Loucy (cell line): ENCODE measurements at regions not wholly inside any gene's neighbourhood (a gene's known extent, or its start where the extent isn't known, plus 50 kb on each side); places are given as distances from the start of the nearest gene placed in this dataset.

Experiments
- H2AFZ ChIP-seq: fragments of 200-600 bp; sonication (generic); 2 replicates; pipeline ENCODE4 v1.6.0; 2016; ENCODE audit warnings: antibody characterized with exemption, mild to moderate bottlenecking, low read length, moderate library complexity
- H3F3A ChIP-seq: fragments of 200-600 bp; 2 replicates; pipeline ENCODE4 v1.6.0; 2016; ENCODE audit warnings: antibody characterized with exemption, low read depth, mild to moderate bottlenecking
- H3K27me3 ChIP-seq: fragments of 200-600 bp; sonication (generic); 2 replicates; pipeline ENCODE4 v1.6.1; 2014; ENCODE audit warnings: low read length, mild to moderate bottlenecking; ENCODE audit not compliant: insufficient read depth, poor library complexity, severe bottlenecking
- H3K36me3 ChIP-seq: fragments of 200-600 bp; sonication (generic); 2 replicates; pipeline ENCODE4 v1.6.1; 2016; ENCODE audit warnings: low read length; ENCODE audit not compliant: insufficient read depth
- H3K4me1 ChIP-seq: fragments of 200-600 bp; sonication (generic); 2 replicates; pipeline ENCODE4 v1.5.1; 2014; ENCODE audit warnings: low read length, mild to moderate bottlenecking; ENCODE audit not compliant: insufficient read depth, poor library complexity, severe bottlenecking
- H3K4me2 ChIP-seq: fragments of 200-600 bp; sonication (generic); 2 replicates; pipeline ENCODE4 v1.6.0; 2014; ENCODE audit warnings: antibody characterized with exemption, low read length, low read depth, mild to moderate bottlenecking; ENCODE audit not compliant: poor library complexity, severe bottlenecking
- H3K4me3 ChIP-seq: fragments of 200-600 bp; sonication (generic); 2 replicates; pipeline ENCODE4 v1.5.1; 2014; ENCODE audit warnings: low read length, mild to moderate bottlenecking, mixed read lengths; ENCODE audit not compliant: poor library complexity, severe bottlenecking
- H3K79me2 ChIP-seq: fragments of 200-600 bp; sonication (generic); 2 replicates; pipeline ENCODE4 v1.6.1; 2014; ENCODE audit warnings: low read length; ENCODE audit not compliant: insufficient read depth
- H3K9ac ChIP-seq: fragments of 200-600 bp; sonication (generic); 2 replicates; pipeline ENCODE4 v1.6.0; 2014; ENCODE audit warnings: mild to moderate bottlenecking, low read depth, low read length, moderate library complexity; ENCODE audit not compliant: poor library complexity, severe bottlenecking
- H3K9me2 ChIP-seq: fragments of 200-600 bp; sonication (generic); replicated peaks from 2 replicates; pipeline ENCODE4 v1.6.1; 2016; ENCODE audit warnings: low read depth, low read length, mixed read lengths
- H3K9me3 ChIP-seq: fragments of 200-600 bp; sonication (generic); 2 replicates; pipeline ENCODE4 v1.6.1; 2014; ENCODE audit warnings: mild to moderate bottlenecking, antibody characterized with exemption, low read length, low read depth; ENCODE audit not compliant: insufficient read depth
- H4K20me1 ChIP-seq: fragments of 200-600 bp; sonication (generic); 2 replicates; pipeline ENCODE4 v1.6.0; 2014; ENCODE audit warnings: antibody characterized with exemption, low read length, mild to moderate bottlenecking; ENCODE audit not compliant: insufficient read depth, poor library complexity, severe bottlenecking
- EZH2phosphoT487 ChIP-seq: fragments of 200-600 bp; IDR thresholded peaks from 2 replicates; pipeline ENCODE4 v1.6.1; 2018; ENCODE audit warnings: antibody characterized with exemption, mild to moderate bottlenecking, moderate library complexity, borderline replicate concordance
- TF ChIP-seq, protein P1 (sequence below): fragments of 200-600 bp; sonication (generic); conservative IDR thresholded peaks from 2 replicates; pipeline ENCODE4 v1.5.1; 2014; ENCODE audit warnings: mild to moderate bottlenecking, antibody characterized with exemption, low read length

DNA sequence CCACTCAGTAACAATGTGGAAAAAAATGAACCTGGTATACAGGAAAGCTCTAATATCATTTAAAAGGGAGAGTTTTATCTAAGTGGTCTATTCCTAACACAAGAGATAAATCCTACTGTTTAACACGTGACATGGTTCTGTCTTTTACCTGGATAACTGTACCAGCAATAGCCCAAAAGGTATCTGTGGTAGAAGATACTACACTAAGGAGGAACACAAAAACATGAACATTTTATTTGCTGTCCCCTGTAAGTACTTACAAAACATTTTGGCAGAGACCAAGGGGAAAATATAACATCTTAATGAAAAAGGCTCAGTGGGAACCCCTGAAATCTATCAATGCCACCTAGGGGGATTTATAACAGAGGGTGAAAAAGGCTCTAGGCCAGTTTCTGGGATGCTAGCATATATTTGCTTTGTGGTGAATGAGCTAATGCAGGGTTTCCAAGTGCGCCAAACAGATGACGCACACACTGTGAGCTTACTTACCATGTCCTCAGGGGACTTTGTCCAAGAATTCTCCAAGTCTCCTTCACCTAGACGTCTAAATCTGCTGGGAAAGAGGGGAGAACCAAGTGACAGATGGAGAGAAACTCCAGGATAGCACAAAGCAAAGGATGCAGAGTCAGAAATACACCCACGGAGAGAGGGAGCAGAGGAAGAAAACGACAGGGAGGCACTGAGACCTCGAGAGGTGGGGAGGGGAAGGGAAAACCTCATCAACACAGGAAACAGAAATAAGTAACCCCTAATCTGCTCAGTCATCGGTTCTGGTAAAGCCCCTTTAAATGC is 112.5 kb upstream of the PRNP start:
- no peaks in the 10 kb centered on the region for H3F3A ChIP-seq
- H3K79me2 ChIP-seq = no peaks in the 10 kb centered on the region
- H2AFZ ChIP-seq = no peak overlapping the region
- no peaks in the 10 kb centered on the region for H3K9me3 ChIP-seq
- TF ChIP-seq, protein P1, sequence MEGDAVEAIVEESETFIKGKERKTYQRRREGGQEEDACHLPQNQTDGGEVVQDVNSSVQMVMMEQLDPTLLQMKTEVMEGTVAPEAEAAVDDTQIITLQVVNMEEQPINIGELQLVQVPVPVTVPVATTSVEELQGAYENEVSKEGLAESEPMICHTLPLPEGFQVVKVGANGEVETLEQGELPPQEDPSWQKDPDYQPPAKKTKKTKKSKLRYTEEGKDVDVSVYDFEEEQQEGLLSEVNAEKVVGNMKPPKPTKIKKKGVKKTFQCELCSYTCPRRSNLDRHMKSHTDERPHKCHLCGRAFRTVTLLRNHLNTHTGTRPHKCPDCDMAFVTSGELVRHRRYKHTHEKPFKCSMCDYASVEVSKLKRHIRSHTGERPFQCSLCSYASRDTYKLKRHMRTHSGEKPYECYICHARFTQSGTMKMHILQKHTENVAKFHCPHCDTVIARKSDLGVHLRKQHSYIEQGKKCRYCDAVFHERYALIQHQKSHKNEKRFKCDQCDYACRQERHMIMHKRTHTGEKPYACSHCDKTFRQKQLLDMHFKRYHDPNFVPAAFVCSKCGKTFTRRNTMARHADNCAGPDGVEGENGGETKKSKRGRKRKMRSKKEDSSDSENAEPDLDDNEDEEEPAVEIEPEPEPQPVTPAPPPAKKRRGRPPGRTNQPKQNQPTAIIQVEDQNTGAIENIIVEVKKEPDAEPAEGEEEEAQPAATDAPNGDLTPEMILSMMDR = no peak
- TF ChIP-seq EZH2phosphoT487 = no peak
- H3K4me1 ChIP-seq = no peaks in the 10 kb centered on the region
- H4K20me1 ChIP-seq = no peaks in the 10 kb centered on the region
- no peak overlapping the region for H3K4me3 ChIP-seq
- H3K9ac ChIP-seq = no peak overlapping the region
- no peaks in the 10 kb centered on the region for H3K36me3 ChIP-seq
- no peaks in the 10 kb centered on the region for H3K9me2 ChIP-seq
- H3K27me3 ChIP-seq = no peaks in the 10 kb centered on the region
- H3K4me2 ChIP-seq = no peak overlapping the region

DNA sequence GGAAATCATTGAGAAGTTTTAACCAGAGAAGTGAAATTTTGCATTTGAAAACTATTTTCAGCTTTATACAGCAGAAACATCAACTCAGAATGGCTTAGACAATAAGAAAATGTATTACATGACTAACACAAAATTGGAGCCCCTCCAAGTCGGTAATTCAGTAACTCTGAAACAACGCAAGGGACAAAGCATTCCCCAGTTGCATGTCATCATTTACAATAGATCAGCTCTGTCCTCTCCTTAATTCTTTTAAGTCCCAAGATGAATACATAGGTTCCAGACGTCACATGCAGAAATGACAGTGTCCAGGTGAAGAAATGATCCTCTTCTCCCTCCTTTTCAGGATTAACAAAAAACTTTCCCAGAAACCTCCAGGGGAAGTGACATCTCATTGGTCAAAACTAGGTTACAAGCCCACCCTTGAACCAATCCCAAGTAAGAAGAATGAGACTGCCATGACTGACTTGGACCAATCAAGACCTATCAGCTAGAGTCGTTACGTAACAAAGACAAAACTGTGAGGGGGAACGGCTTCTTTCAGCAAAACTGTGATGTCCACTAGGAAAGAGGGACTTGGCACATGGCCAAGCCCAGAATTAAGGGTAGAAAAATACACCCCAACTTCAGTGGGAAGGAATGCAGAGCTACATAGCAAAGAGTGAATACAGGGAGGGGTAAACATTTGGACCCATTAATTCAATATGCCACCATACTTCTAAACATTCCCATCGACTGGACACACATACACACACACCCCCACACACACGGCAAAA is 114.3 kb upstream of the PRNP start:
- no peak overlapping the region for H2AFZ ChIP-seq
- no peaks in the 10 kb centered on the region for H3K36me3 ChIP-seq
- H4K20me1 ChIP-seq = no peaks in the 10 kb centered on the region
- no peak overlapping the region for H3K9ac ChIP-seq
- H3K9me2 ChIP-seq = no peaks in the 10 kb centered on the region
- no peak overlapping the region for H3K4me2 ChIP-seq
- H3K4me3 ChIP-seq = no peak overlapping the region
- no peaks in the 10 kb centered on the region for H3K79me2 ChIP-seq
- H3K9me3 ChIP-seq = no peaks in the 10 kb centered on the region
- H3K27me3 ChIP-seq = no peaks in the 10 kb centered on the region
- TF ChIP-seq, protein P1 = no peak
- no peak for TF ChIP-seq EZH2phosphoT487
- no peaks in the 10 kb centered on the region for H3F3A ChIP-seq
- no peaks in the 10 kb centered on the region for H3K4me1 ChIP-seq

DNA sequence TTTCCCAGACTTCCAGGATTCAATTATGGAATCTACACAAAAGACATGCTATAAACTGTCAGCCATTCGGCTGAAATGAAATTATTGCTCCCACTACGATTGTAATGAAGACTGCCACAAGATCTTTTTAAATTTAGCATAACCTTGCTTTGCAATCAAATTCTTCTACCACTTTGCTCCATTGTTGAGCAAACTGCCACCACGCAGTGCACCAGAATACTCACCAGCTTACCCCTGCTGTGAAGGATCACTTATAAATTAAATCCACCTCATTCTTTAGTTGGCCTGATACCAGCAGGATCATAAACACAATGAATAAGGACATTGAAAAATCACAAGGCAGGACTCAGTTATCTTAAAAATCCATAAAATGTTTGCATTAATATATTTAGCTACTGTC is 116.4 kb upstream of the PRNP start:
- Histone ChIP-seq H3K79me2 (no peaks in the 10 kb centered on the region), H3K4me2 (no peak overlapping the region), H4K20me1 (no peaks in the 10 kb centered on the region), H3K4me1 (no peaks in the 10 kb centered on the region), H3K36me3 (no peaks in the 10 kb centered on the region), H3K4me3 (no peak overlapping the region), H3K9me3 (no peaks in the 10 kb centered on the region), H3K27me3 (no peaks in the 10 kb centered on the region), H3K9me2 (no peaks in the 10 kb centered on the region), H3K9ac (no peak overlapping the region), H2AFZ (no peak overlapping the region), H3F3A (no peaks in the 10 kb centered on the region)
- TF ChIP-seq, protein P1 = no peak
- TF ChIP-seq EZH2phosphoT487 = no peak
